ENCODE measurements at regions not wholly inside any gene's neighbourhood (a gene's known extent, or its start where the extent isn't known, plus 50 kb on each side); places are given as distances from the start of the nearest gene placed in this dataset.
"Not testable (repeated sequence)": the region's sequence is repeated elsewhere in the genome, so short reads cannot be mapped to it uniquely, and the experiment has no call there.

DNA sequence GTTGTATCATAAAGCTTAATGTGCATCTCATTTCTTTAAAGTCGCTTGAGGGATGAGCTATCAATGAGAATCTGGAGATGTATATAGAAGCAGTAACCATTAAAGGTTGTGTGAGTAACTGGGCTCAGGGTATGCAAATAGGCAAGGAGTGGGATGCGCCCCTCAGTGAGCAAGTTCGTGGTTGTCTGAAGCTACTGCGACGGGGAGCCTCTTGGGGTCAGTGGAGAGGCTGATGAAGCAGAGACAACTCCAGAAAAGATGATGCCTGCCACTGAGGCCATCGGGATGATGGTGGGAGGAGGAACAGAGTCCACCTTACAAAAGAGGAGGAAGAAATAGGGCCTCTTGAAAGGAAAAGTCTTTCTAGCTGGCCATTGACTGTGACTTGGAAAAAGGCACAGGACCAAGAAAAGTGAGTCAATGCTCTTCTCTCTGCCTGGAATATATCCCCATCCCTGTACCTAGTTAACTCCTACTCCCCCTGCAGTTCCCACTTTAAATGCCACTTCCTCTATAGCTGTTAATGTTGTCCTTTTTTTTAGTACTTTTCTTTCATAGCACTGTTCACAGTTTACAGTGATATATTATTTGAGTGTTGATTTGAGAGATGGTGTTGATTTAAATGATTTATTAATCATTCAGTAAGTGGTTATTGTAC, 51.4 kb upstream of the LSM6 start:
- no peak for DNase-seq (ENCODE audit: low read depth, low spot score)

DNA sequence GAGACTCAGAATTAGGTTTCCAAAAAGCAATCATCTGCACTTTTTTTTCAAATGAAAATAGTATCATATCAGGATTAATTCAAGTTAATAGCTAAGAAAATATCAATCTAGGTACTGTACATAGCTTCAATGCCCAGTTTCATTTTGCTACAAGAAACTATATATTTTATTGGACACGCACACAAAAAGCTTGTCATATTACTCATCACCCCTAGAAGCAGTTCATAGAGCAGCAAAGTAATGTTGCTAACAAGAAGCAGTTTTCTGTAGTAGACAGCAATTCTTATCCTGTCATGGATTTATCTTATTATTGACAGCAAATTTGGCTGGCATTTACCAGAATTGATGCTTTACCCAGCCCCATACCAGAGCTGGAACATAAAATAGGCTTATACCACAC, 52.3 kb upstream of the LSM6 start:
- no peak for DNase-seq (ENCODE audit: low read depth, low spot score)

DNA sequence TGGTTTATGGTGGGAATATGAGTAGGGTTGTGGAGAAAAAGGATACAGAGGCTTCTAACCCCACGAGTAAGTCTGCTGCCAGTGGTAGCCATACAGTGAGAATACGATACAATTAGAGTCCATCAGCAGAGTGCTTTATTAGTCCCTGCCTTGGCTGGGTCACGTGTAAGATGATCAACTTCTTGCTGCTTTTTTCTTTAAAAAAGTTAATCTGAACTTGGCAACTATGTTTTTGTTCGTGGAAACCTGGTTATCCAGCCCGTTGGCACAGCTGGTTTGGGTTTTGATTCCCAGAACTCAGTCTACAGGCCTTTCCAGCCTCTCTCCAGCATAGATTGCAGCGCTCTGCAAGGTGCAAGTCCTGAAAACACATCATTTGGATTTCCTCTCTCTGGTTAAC, 53.1 kb upstream of the LSM6 start:
- DNase-seq (ENCODE audit: low read depth, low spot score) = no peak

- no peak for DNase-seq (ENCODE audit: low read depth, low spot score)
These were observed 53.8 kb upstream of the LSM6 start for GRCh38 chr4:146121757-146122156.

GRCh38 chr4:146119845-146120404, 55.6 kb upstream of the LSM6 start:
- no peak for DNase-seq (ENCODE audit: low read depth, low spot score)

DNA sequence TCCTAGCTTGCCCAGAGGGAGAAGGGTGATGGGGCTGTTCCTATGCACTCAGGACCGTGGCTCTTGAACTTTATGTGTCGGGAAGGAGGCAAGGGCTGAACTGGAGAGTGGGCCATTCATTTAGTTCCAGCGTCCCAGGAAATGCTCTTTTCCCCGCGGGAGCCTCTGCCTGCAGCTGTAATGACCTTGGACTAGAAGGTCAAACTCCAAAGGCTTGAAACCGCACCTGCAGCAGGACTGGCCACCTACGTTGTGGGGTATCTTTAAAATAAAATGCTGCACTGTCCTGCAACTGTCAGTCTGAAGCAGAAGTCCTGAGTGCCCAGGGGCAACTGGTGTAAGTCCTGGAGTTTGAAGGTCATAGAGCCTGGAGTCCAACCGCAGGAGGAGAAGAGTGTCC, 61.5 kb upstream of the LSM6 start:
- DNase-seq (ENCODE audit: low read depth, low spot score) = no peak

GRCh38 chr4:146113171-146113570, 62.3 kb upstream of the LSM6 start:
- DNase-seq (ENCODE audit: low read depth, low spot score) = no peak

DNA sequence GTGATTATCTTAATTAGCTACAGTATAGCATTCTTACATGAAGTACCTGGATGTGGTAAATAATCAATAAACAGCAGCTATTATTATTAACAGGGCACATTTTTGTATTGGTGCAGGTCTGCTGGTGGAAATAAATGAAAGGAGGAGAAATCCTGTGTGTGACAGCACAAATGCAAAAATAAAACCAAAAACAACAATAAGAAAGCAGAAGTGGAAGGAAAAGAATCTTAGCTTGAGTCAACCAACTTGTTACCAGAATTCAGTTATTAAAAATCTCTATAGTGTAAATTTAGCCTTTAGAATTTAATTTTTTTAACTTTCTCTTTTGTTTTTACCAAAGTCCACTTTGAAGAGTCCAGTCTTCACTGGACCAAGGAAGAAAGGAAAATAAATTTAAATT, 63.1 kb upstream of the LSM6 start:
- no peak for DNase-seq (ENCODE audit: low read depth, low spot score)

- DNase-seq (ENCODE audit: low read depth, low spot score) = no peak
These were observed 64.5 kb upstream of the LSM6 start for GRCh38 chr4:146110871-146111485.

DNA sequence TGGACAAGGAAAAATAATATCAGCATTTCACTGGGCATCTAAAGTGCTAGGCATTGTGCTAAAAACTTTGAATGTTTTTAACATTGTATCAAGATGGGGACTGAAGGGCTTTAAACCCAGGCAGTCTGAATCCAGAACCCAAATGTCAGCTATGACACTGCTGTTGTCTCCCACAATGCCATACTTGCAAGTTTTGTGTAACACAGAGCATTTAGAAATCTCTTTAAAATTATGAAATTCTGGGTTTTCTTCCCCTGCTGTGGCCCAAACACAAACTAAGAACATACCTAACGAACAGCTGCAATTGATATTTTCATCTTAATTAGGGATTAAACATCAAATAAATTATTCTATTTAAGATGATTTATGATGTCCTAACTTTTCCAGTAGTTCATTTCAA, 66.8 kb upstream of the LSM6 start:
- no peak for DNase-seq (ENCODE audit: low read depth, low spot score)

- DNase-seq (ENCODE audit: low read depth, low spot score) = no peak
These were observed 67.8 kb upstream of the LSM6 start for GRCh38 chr4:146107587-146108240.

DNA sequence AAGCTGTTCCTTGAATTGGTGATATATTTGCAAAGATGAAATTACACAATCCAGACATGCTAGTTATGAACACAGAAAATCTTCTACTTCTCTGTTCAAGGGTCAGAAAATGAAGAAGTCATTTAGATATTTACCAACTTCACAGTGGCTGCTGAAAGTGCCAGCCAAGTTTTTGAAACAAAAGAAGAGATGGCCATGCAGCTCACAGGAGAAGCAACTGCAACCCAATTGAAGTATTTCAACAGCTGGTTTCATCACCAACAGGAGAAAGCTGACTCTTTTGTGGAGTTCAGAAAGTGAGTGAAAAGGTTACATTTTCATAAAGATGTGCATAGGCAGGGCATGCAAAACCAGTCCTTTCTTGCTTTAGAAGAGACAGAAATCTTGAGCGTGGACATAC, 70.1 kb upstream of the LSM6 start:
- DNase-seq (ENCODE audit: low read depth, low spot score) = no peak

GRCh38 chr4:146104541-146104940, 71.0 kb upstream of the LSM6 start:
- DNase-seq (ENCODE audit: low read depth, low spot score) = no peak

DNA sequence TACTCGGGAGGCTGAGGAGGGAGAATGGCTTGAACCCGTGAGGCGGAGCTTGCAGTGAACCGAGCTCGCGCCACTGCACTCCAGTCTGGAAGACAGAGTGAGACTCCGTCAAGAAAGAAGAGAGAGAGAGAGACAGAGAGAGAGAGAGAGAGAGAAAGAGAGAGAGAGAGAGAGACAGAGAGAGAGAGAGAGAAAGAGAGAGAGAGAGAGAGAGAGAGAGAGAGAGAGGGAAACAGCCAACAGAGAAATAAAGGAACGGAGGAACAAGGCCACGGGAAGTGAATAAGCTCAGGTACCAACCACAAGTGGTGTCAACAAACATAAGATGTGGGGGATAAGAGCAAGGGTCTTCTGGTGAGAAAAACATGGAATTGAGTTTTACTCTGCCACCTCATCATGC, 71.5 kb upstream of the LSM6 start:
- DNase-seq (ENCODE audit: low read depth, low spot score) = not testable (repeated sequence)

- no peak for DNase-seq (ENCODE audit: low read depth, low spot score)
These were observed 75.9 kb upstream of the LSM6 start for GRCh38 chr4:146099585-146099984.

GRCh38 chr4:146098978-146099377, 76.5 kb upstream of the LSM6 start:
- no peak for DNase-seq (ENCODE audit: low read depth, low spot score)

- no peak for DNase-seq (ENCODE audit: low read depth, low spot score)
These were observed 77.1 kb upstream of the LSM6 start for GRCh38 chr4:146098397-146098796.

GRCh38 chr4:146096371-146096770, 79.1 kb upstream of the LSM6 start:
- DNase-seq (ENCODE audit: low read depth, low spot score) = no peak

DNA sequence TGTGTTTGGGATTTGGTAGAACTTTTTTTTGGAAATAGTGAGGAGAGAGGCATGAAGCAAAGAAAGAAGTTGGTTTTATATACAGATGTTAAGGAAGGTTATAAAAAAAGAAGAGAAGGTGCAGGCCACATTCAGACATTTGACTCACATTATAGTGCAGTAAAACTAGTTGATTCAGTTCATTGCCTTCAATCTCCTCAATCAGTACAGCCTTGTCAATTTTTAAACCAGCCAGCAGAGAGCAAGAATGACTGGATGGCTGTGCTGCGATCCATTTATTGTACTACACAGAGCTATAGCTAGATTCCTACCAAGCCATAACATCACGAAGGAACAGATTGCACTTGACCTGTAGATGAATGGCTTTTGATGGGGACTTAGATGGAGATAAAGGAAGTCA, 79.7 kb upstream of the LSM6 start:
- no peak for DNase-seq (ENCODE audit: low read depth, low spot score)

- DNase-seq (ENCODE audit: low read depth, low spot score) = peak; percentile 34
These were observed 80.3 kb upstream of the LSM6 start for GRCh38 chr4:146095091-146095690.

- DNase-seq (ENCODE audit: low read depth, low spot score) = no peak
These were observed 86.8 kb upstream of the LSM6 start for GRCh38 chr4:146088690-146089089.

GRCh38 chr4:146087856-146088255, 87.7 kb upstream of the LSM6 start:
- DNase-seq (ENCODE audit: low read depth, low spot score) = no peak

GRCh38 chr4:146076081-146076480, 99.4 kb upstream of the LSM6 start:
- no peak for DNase-seq (ENCODE audit: low read depth, low spot score)
